ENCODE measurements at regions not wholly inside any gene's neighbourhood (a gene's known extent, or its start where the extent isn't known, plus 50 kb on each side); places are given as distances from the start of the nearest gene placed in this dataset.

GRCh38 chr10:109029870-109030269 is 893.4 kb downstream of the XPNPEP1 start:
- Mint-ChIP-seq H3K27me3 (ENCODE audit: low read depth) (no peaks in the 10 kb centered on the region), H3K4me1 (no peaks in the 10 kb centered on the region)
- no peaks in the 10 kb centered on the region for H3K9me3 ChIP-seq (ENCODE audit: control insufficient read depth, low read depth, low read length)

More at GRCh38 chr10:109029870-109030269, 893.4 kb downstream of the XPNPEP1 start:
- Histone ChIP-seq H3K27me3 (ENCODE audit: insufficient read depth, low read length) (no peaks in the 10 kb centered on the region), H4K8ac (replicated peaks; ENCODE audit: insufficient read length, low read depth, low read length) (no peak overlapping the region), H2BK5ac (ENCODE audit: insufficient read length, low read length) (no peak overlapping the region), H3K79me1 (ENCODE audit: insufficient read depth, low read depth, low read length, poor library complexity, severe bottlenecking) (no peaks in the 10 kb centered on the region), H2BK120ac (ENCODE audit: low read depth, low read length, poor library complexity, severe bottlenecking) (no peak overlapping the region), H4K5ac (ENCODE audit: insufficient read length, low read depth, low read length) (no peak overlapping the region), H2BK15ac (ENCODE audit: low read depth, low read length) (no peak overlapping the region), H4K91ac (ENCODE audit: insufficient read length, low read depth, low read length) (no peak overlapping the region), H4K20me1 (ENCODE audit: control insufficient read depth, insufficient read depth, insufficient read length) (no peaks in the 10 kb centered on the region), H3K79me2 (ENCODE audit: insufficient read depth, low read length) (no peaks in the 10 kb centered on the region), H3K9ac (ENCODE audit: extremely low read depth, insufficient read length, low read length) (no peak overlapping the region), H3T11ph (ENCODE audit: low read length) (no peak overlapping the region), H3K27ac (ENCODE audit: insufficient read length, low read depth, low read length) (no peak overlapping the region), H3K4ac (ENCODE audit: low read depth, low read length) (no peak overlapping the region), H3K23me2 (ENCODE audit: insufficient read length, low read depth, low read length, poor library complexity, severe bottlenecking) (no peaks in the 10 kb centered on the region), H3K14ac (ENCODE audit: insufficient read depth, low read length) (no peak overlapping the region), H2BK20ac (ENCODE audit: low read depth, low read length, poor library complexity, severe bottlenecking) (no peak overlapping the region), H3K4me1 (ENCODE audit: insufficient read depth, low read length) (no peaks in the 10 kb centered on the region), H3K23ac (ENCODE audit: insufficient read length, low read depth, low read length) (no peak overlapping the region), H2AK5ac (ENCODE audit: insufficient read length, low read length) (no peak overlapping the region), H3K18ac (ENCODE audit: insufficient read length, low read depth, low read length) (no peak overlapping the region), H2AFZ (ENCODE audit: low read length) (no peak overlapping the region), H3K56ac (ENCODE audit: insufficient read length, low read depth, low read length) (no peak overlapping the region), H3K4me2 (ENCODE audit: insufficient read depth, insufficient read length, low read length) (no peak overlapping the region), H2BK12ac (ENCODE audit: insufficient read length, low read depth, low read length) (no peak overlapping the region)
- no peak for DNase-seq
- no peak overlapping the region for H3K4me3 Mint-ChIP-seq
- H3K9me3 Mint-ChIP-seq = no peaks in the 10 kb centered on the region
- H3K27ac Mint-ChIP-seq = no peak overlapping the region
- no CpG with 5 or more reads among the region's 4 CpGs for WGBS (ENCODE audit: extremely low coverage, insufficient read length, low lambda C conversion rate)
- H3K36me3 Mint-ChIP-seq (ENCODE audit: insufficient read depth in 1 of 3, low read depth in 3 of 3) = no peaks in the 10 kb centered on the region
- TF ChIP-seq, protein P1, sequence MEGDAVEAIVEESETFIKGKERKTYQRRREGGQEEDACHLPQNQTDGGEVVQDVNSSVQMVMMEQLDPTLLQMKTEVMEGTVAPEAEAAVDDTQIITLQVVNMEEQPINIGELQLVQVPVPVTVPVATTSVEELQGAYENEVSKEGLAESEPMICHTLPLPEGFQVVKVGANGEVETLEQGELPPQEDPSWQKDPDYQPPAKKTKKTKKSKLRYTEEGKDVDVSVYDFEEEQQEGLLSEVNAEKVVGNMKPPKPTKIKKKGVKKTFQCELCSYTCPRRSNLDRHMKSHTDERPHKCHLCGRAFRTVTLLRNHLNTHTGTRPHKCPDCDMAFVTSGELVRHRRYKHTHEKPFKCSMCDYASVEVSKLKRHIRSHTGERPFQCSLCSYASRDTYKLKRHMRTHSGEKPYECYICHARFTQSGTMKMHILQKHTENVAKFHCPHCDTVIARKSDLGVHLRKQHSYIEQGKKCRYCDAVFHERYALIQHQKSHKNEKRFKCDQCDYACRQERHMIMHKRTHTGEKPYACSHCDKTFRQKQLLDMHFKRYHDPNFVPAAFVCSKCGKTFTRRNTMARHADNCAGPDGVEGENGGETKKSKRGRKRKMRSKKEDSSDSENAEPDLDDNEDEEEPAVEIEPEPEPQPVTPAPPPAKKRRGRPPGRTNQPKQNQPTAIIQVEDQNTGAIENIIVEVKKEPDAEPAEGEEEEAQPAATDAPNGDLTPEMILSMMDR (conservative IDR thresholded peaks at IDR 0.05) = no peak

Data from H9 (cell line).